Uterus (tissue), 3 donors: ENCODE measurements at regions not wholly inside any gene's neighbourhood (a gene's known extent, or its start where the extent isn't known, plus 50 kb on each side); places are given as distances from the start of the nearest gene placed in this dataset.

Experiments
- DNase-seq, 2 donors: peaks; one replicate each; pipeline ENCODE4 v3.0.0-alpha.2; 2019 to 2020
- H3K27ac ChIP-seq, 2 donors: fragments of 200-600 bp; sonication (generic); 1 replicate in 1 of 2; 2 replicates in 1 of 2; pipeline ENCODE4 v1.5.1; 2016 to 2018
- H3K27me3 ChIP-seq, 2 donors: fragments of 200-600 bp; sonication (generic); one replicate each; pipeline ENCODE4 v1.5.1; 2018 to 2019; ENCODE audit warnings: control low read depth in 1 of 2
- H3K36me3 ChIP-seq, 2 donors: fragments of 200-600 bp; sonication (generic); one replicate each; pipeline ENCODE4 v1.5.1; 2019; ENCODE audit warnings: control low read depth in 1 of 2
- H3K4me1 ChIP-seq, 2 donors: fragments of 200-600 bp; sonication (generic); one replicate each; pipeline ENCODE4 v1.5.1; 2018 to 2019; ENCODE audit warnings: control low read depth in 1 of 2
- H3K4me3 ChIP-seq, 2 donors: fragments of 200-600 bp; sonication (generic); 1 replicate in 1 of 2; 2 replicates in 1 of 2; pipeline ENCODE4 v1.5.1; 2018 to 2019; ENCODE audit warnings: mild to moderate bottlenecking in 1 of 2
- H3K9me3 ChIP-seq, 2 donors: fragments of 200-600 bp; sonication (generic); one replicate each; pipeline ENCODE4 v1.5.1; 2019; ENCODE audit warnings: control low read depth in 1 of 2
- CTCF ChIP-seq, 4 experiments: fragments of 200-600 bp in 2 of 4; fragments of 450-650 bp in 2 of 4; sonication (generic) in 2 of 4; IDR thresholded peaks; one replicate each; pipeline ENCODE4 v1.5.1; 2016 to 2019; ENCODE audit warnings: antibody characterized with exemption in 4 of 4, mild to moderate bottlenecking in 2 of 4, moderate library complexity in 1 of 4
- POLR2A ChIP-seq, 2 donors: fragments of 450-650 bp; IDR thresholded peaks; one replicate each; pipeline ENCODE4 v1.6.1; 2016; ENCODE audit warnings: antibody characterized with exemption in 2 of 2, mild to moderate bottlenecking in 1 of 2, moderate library complexity in 1 of 2
- intact Hi-C: fragments of 100-400 bp; cut with DNase I; formaldehyde crosslinking; loops from one replicate; pipeline ENCODE4 v1.15.1; 2023; ENCODE audit warnings: low total_unique reads
- donor health status: DM: yes; HTN: yes; CAD: no.

- H3K27me3 ChIP-seq = no peaks in the 10 kb centered on the region
- TF ChIP-seq POLR2A (IDR thresholded peaks at IDR 0.05) (no peak), CTCF (IDR thresholded peaks at IDR 0.05) (no peak)
- no peak overlapping the region for H3K4me3 ChIP-seq
- H3K9me3 ChIP-seq = no peaks in the 10 kb centered on the region
- no peaks in the 10 kb centered on the region for H3K36me3 ChIP-seq
- no peak for DNase-seq
- intact Hi-C loops = no loop called here
- no peaks in the 10 kb centered on the region for H3K4me1 ChIP-seq
- no peak overlapping the region for H3K27ac ChIP-seq
Observed at GRCh38 chr13:42707048-42707447, 74.3 kb upstream of the FAM216B start.

GRCh38 chr13:42707586-42707985 lies 73.8 kb upstream of the FAM216B start:
- H3K9me3 ChIP-seq = no peaks in the 10 kb centered on the region
- H3K27ac ChIP-seq = no peak overlapping the region
- no peaks in the 10 kb centered on the region for H3K36me3 ChIP-seq
- H3K27me3 ChIP-seq = no peaks in the 10 kb centered on the region
- H3K4me1 ChIP-seq = no peaks in the 10 kb centered on the region
- H3K4me3 ChIP-seq = no peak overlapping the region
- no peak for DNase-seq
- no peak for TF ChIP-seq CTCF (IDR thresholded peaks at IDR 0.05)
- intact Hi-C loops = no loop called here

GRCh38 chr13:42708391-42708790 lies 73.0 kb upstream of the FAM216B start:
- Histone ChIP-seq H3K4me3 (no peak overlapping the region), H3K36me3 (no peaks in the 10 kb centered on the region), H3K4me1 (no peaks in the 10 kb centered on the region), H3K27me3 (no peaks in the 10 kb centered on the region), H3K27ac (no peak overlapping the region), H3K9me3 (no peaks in the 10 kb centered on the region)
- no peak for TF ChIP-seq CTCF (IDR thresholded peaks at IDR 0.05)
- no peak for TF ChIP-seq POLR2A (IDR thresholded peaks at IDR 0.05)
- no peak for DNase-seq
- intact Hi-C loops = no loop called here

- no peak for TF ChIP-seq POLR2A (IDR thresholded peaks at IDR 0.05)
- TF ChIP-seq CTCF (IDR thresholded peaks at IDR 0.05) = no peak
- intact Hi-C loops = no loop called here
- no peaks in the 10 kb centered on the region for H3K36me3 ChIP-seq
Observed at GRCh38 chr13:42709276-42709675, 72.1 kb upstream of the FAM216B start.

GRCh38 chr13:42715909-42716308 lies 65.5 kb upstream of the FAM216B start:
- Histone ChIP-seq H3K27ac (no peak overlapping the region), H3K27me3 (no peaks in the 10 kb centered on the region), H3K4me3 (no peak overlapping the region), H3K4me1 (no peaks in the 10 kb centered on the region), H3K9me3 (no peaks in the 10 kb centered on the region), H3K36me3 (no peaks in the 10 kb centered on the region)
- intact Hi-C loops = no loop called here
- DNase-seq = no peak
- TF ChIP-seq CTCF (IDR thresholded peaks at IDR 0.05) = no peak
- TF ChIP-seq POLR2A (IDR thresholded peaks at IDR 0.05) = no peak

More at GRCh38 chr13:42709276-42709675, 72.1 kb upstream of the FAM216B start:
- no peak overlapping the region for H3K4me3 ChIP-seq
- H3K27me3 ChIP-seq = no peaks in the 10 kb centered on the region
- no peak for DNase-seq
- H3K9me3 ChIP-seq = no peaks in the 10 kb centered on the region
- H3K27ac ChIP-seq = no peak overlapping the region
- no peaks in the 10 kb centered on the region for H3K4me1 ChIP-seq
